ENCODE measurements at regions not wholly inside any gene's neighbourhood (a gene's known extent, or its start where the extent isn't known, plus 50 kb on each side); places are given as distances from the start of the nearest gene placed in this dataset.

GRCh38 chr2:120401275-120402066 is 55.5 kb downstream of the INHBB start:
- DNase-seq (ENCODE audit: low spot score), result no peak

- DNase-seq (ENCODE audit: low spot score), result no peak
These were observed 56.1 kb downstream of the INHBB start for GRCh38 chr2:120402067-120402433.

GRCh38 chr2:120402508-120402907 is 56.6 kb downstream of the INHBB start:
- no peak for DNase-seq (ENCODE audit: low spot score)

GRCh38 chr2:120403261-120403660 is 57.3 kb downstream of the INHBB start:
- no peak for DNase-seq (ENCODE audit: low spot score)

- DNase-seq (ENCODE audit: low spot score), result no peak
These were observed 57.7 kb downstream of the INHBB start for GRCh38 chr2:120403676-120404075.

- DNase-seq (ENCODE audit: low spot score), result no peak
These were observed 58.3 kb downstream of the INHBB start for GRCh38 chr2:120404274-120404673.

GRCh38 chr2:120404941-120405758 is 59.2 kb downstream of the INHBB start:
- no peak for DNase-seq (ENCODE audit: low spot score)

DNA sequence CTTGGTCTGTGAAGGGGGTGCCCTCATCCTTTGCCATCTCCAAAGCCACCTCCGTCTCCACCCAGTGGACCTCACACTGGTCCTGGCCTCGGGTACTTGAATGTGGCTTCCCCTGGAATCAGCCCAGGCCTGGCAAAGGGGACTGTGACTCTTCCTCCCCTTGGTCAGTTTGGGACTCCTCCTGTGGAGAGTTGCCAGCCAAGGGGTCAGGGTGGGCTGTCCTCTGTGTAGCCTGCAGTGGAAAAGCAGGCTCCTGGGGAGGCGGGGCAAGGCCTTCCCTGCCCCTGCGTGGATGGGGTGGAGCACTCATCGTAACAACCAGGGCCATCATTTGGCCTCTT is 59.8 kb downstream of the INHBB start:
- DNase-seq (ENCODE audit: low spot score), result no peak

DNA sequence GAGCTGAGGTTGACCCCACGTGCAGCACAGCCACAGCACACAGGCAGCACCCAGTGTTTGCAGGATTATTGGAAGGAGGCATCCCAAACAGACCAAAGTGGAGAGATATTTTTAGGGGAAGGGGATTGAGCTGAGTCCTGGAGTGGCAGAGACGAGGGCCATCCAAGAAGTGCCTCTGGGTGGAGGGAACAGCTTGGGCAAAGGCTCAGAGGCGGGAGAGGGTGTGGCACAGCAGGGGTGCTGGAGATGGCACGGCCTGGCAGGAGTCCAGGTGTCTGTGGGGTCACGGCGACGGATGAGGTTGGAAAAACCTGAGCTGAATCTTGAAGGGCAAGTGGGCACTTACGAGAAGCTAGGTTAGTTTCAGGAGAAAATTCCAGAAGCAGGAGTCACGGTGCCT is 60.6 kb downstream of the INHBB start:
- DNase-seq (ENCODE audit: low spot score), result no peak

GRCh38 chr2:120410487-120410886 is 64.6 kb downstream of the INHBB start:
- no peak for DNase-seq (ENCODE audit: low spot score)

- no peak for DNase-seq (ENCODE audit: low spot score)
These were observed 69.1 kb downstream of the INHBB start for GRCh38 chr2:120415060-120415459.

GRCh38 chr2:120415728-120416509 is 70.0 kb downstream of the INHBB start:
- DNase-seq (ENCODE audit: low spot score), result no peak

DNA sequence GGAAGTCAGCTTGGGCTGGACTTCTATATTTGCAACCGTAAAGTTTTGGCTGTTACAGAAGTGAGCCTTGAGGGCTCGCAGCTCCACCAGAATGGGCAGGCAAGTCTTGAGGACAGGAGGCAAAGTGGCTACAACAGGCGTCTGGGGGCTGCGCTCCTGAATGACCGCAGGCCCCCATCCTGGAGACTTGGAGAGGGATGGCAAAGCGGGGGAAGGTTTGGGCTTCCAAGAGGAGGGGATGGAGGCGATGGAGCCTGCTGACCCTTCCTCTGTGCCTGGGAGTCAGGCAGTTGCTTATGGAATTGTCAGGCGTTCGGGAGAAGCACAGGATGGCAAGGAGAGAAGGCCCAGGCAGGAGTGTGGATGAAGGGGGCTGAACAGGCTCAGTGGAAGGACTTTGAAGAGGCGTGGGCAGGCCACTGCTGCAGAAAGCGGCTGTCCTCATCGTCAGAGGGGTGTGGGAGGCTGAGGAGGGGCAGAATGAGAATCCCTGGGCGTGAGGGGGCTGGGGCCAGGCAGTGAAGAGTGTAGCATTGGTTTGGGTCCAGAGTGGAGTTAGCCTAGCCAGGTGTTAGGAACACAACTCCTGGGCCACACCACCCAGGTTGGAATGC is 72.3 kb downstream of the INHBB start:
- no peak for DNase-seq (ENCODE audit: low spot score)

GRCh38 chr2:120419073-120419472 is 73.1 kb downstream of the INHBB start:
- no peak for DNase-seq (ENCODE audit: low spot score)

DNA sequence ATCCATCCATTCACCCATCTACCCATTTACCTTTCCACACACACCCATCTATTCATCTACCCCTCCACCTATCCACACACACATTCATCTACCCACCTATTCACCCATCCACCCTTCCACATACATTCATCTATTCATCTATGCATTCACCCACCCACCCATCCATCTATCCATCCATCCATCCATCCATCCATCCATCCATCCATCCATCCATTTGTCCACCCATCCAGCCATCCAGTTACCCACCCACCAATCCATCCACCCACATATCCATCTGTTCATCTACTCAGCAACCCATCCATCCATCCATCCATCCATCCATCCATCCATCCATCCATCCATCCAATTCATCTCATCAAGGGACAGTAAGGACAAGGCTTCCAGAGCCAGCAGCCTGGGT is 74.0 kb downstream of the INHBB start:
- no peak for DNase-seq (ENCODE audit: low spot score)

DNA sequence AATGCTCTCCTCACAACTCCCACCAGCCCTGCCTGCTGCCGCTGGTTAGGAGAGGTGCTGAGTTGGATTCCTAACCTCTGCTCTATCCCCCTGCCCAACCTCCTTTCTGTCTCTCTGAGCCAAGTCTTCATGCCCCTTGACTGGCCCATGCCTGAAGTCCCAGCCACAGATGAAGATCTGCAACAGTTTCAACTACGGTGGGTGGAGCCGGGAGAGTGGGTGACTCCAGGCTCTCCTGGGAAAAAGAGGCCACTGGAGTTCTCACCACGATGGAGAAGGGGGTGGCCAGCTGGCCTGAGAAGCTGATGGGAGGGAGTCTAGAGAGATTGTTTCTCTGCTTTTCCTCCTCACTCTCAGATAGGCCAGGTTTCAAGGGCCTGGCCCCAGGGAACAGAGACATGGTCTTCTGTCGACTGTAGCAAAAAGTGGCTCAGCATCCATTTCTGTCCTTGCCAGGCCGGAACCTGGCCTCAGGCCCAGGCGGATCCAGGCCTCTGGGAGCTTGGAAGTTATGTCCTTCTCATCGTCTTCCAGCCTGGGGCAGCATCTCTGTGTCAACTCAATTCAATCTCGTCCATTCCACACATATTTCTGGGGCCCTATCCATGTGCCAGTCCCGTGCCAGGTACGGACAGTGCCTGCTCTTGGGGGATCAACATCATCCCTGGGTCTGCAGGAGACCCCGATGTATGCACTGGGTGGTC is 75.3 kb downstream of the INHBB start:
- DNase-seq (ENCODE audit: low spot score), result no peak

GRCh38 chr2:120421830-120422175 is 75.9 kb downstream of the INHBB start:
- DNase-seq (ENCODE audit: low spot score), result no peak

GRCh38 chr2:120422465-120423160 is 76.7 kb downstream of the INHBB start:
- no peak for DNase-seq (ENCODE audit: low spot score)

DNA sequence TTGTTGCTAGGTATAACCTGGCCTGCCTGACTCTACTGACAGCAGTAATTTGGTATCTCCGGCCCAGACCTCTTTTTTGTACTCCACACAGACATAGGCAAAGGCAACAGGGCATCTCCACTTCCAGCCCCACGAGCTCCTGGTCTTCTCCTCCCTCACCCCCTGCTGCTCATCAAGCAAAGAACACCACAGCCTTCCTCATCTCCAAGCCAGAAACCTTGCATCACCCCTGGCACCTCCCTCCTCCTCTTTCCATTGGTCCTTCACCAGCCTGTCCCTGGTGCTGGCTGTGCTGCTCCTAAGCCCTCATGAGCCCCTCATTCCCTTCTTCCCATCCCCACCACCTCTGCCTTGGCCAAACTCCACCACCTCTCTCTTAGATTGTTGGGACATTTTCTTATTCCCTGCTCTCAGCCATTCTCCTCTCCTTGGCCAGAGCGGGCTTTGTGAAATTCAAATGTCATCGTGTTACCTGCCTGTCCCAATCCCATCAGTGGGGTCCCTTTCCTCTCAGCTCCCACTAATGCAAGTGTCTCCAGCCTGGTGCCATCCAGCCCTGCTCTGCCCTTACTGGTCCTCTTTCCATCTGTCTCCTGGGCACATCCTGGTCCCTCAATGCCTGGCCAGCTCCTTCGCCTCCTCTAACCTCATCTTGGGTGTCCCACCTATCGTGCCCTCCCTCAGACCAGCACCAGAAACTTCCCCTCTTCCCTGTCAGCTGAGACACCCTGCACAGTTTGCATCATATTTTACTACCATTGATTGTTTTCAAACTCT is 77.4 kb downstream of the INHBB start:
- no peak for DNase-seq (ENCODE audit: low spot score)

DNA sequence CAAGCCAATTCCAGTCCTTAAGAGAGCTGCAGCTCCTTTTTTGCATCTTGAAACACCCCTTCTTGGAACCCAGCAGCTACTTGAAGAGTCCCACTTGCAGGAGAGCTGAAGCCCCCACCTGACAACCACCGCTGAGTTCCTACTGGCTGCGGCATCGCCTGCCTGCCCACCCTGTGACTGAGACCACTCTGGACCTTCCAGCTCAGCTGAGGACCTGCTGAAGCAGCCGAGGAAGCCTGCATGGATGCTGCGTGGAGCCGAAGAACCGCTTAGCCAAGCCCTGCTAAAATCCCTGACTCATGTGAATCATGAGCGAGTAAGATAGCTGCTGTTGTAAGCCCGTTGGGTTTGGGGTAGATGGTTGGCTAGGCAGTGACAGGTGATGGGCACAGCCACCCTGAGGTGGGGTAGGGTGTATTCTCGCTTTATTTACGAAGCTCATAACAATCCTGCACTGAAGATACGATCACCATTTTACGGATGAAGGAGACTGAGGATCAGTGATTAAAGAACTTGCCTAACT is 78.4 kb downstream of the INHBB start:
- no peak for DNase-seq (ENCODE audit: low spot score)
